ENCODE measurements at regions not wholly inside any gene's neighbourhood (a gene's known extent, or its start where the extent isn't known, plus 50 kb on each side); places are given as distances from the start of the nearest gene placed in this dataset.
"Not testable (repeated sequence)": the region's sequence is repeated elsewhere in the genome, so short reads cannot be mapped to it uniquely, and the experiment has no call there.

DNA sequence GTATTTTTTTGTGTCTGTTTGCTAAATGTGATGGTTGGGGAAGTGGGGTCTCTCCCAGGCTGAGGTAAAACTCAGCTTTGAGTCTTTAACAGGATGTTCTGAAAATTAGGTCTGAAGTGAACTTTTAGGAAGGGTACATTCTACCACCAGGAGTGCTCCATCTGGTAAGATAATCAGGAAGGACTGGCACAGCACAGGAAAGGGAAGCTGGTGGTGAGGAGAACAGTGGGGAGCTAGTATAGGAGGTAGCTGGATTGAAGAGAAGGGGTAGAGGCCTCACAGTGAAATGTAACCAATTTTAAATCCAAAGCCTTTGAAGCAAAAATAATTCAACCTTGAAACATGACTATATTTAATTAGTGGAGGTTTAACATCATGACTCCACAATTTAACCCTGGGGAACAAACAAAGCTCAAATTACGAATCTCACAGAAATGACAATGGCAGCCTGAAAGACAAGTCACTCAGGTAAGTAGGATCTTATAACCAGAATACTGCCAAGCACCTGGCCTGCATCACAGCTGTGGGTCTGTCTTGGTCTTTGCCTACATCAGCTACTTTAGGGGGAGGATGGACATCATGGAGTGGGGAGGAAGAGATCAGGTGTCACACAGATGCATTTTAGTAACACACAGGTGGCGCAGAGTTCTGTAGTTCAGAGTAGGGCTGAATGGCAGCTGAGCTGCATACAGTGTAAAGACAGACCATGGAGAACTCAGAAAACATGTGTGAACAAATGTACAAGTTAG is 445.3 kb downstream of the DMRT2 start:
- no peak for ATAC-seq

DNA sequence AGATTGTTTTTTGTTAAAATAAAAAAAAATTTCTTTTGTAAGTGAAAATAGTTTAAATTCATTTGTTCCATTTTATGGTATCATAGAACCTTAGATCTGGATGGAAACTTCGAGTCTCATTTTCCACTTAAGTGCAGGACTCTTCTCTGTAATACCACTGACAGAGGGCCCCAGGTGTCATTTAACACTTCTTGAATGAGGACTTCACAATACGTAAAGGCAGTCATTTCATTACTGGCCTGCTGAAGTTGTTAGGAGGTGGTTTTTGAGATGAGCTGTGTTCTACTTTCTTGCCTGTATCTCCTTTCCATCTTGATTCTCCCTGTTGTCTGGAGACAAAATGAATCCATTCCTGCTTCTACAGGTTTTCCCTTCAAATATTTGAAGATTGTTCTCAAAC is 455.3 kb downstream of the DMRT2 start:
- no peak for ATAC-seq

DNA sequence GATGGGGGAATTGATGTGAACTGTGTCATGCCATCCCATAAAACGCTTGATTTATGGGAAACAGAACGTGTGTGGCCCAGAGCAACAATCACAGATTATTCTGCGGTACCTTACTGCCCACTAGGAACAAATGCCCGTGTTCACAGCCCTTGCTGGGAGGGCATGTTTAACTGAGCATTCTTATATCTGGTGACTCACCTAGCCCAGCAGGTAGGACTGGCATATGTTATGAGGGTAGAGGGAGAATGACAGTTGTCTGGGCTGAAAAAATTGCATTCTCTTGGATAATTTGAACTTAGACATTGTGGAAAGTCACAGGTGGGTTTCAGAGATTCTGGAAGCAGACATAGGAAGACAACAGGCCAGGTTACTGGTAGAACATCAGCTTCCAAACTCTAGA is 460.6 kb downstream of the DMRT2 start:
- ATAC-seq, result no peak

DNA sequence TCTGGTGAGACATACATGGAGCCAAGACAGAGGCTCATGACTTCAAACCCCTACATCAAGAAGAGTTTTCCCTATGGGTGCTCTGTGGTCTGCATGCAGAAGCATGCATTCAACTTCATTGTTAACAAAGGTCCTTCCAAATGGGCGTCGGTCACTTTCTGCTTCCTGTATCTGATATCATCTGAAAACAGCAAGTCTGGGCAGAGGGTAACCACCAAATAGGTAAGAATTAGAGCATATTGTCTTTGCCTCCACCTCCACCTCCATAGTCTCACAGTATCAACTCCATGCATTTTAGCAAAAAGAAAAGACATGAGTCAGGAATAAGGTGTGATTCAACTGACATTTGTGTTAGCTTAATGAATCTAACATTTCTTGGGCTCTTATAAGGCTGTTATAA is 462.9 kb downstream of the DMRT2 start:
- ATAC-seq, result no peak

DNA sequence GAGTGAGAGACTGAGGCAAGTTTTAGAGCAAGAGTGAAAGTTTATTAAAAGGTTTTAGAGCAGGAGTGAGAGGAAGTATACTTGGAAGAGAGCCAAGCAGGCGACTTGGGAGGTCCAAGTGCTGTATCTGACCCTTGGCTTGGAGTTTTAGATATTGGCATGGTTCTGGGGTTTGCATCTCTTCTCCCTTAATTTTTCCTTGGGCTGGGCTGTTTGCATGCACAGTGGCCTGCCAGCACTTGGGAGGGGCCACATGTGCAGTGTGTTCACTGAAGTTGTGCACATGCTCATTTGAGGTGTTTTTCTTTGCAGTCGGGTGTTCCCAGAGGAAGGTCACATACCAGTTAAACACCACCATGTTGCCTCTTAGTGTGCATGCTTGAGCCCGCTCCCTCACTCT is 464.1 kb downstream of the DMRT2 start:
- ATAC-seq, result no peak

DNA sequence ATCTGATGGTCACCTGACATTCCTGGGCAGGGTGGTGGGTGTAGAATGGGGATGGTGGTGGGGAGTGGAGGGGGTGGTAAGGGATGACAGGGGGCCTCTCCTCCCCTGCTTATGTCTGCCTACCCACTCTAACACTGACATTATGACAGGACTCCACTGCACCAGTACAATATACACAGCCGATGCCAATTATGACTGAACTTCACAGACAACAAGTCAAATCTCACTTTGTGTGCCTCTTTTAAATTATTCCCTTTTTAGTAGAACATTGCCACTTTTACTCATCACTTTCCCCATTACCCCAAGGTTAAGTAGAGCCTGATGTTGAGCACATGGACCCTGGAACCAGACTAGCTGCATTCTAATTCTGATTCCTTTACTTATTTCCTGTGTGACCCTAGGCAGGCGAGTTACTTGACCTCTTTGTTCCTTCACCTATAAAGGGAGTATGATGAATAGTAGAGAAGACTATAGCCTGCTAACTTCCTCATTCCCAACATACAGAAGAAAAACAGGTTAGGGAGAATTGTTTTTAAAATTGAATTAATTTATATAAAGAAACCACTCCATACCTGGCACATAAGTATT is 464.7 kb downstream of the DMRT2 start:
- ATAC-seq, result no peak

DNA sequence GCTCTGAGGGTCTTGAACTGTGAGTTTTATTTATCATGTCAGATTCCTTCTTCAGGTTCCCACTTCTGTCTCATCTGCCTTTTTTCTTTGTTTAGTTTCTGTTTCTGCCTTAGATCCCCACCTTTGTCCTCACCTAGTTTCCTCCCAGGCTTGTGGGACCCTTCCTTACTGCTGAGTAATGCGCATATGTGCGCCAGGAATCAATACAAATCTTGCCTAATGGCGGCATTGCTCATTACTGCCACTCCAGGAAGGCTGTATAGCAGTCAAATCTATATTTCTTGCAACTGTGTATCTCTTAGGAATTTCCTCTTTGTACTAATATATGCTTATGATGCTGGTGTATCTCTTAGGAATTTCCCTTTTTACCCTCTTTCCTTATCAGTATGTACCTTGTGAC is 465.4 kb downstream of the DMRT2 start:
- no peak for ATAC-seq

DNA sequence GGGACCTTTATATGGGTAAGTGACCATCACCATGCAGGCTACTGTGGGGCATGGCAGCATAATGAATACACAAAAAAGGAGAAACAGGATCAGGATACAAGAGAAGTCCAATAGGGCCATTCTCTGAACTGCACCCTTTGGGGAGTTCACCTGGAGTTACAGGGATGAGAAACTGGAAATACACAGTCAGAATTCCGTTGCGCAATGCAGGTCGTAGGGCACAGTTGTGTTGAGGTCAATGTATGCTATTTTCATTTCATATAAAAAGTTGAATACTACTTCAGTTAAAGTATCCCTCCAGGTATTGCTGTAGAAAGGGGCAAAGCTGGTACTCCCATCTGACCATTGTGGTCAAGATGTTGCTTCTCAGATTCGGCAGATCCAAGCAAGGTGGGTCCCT is 471.4 kb downstream of the DMRT2 start:
- ATAC-seq, result no peak

DNA sequence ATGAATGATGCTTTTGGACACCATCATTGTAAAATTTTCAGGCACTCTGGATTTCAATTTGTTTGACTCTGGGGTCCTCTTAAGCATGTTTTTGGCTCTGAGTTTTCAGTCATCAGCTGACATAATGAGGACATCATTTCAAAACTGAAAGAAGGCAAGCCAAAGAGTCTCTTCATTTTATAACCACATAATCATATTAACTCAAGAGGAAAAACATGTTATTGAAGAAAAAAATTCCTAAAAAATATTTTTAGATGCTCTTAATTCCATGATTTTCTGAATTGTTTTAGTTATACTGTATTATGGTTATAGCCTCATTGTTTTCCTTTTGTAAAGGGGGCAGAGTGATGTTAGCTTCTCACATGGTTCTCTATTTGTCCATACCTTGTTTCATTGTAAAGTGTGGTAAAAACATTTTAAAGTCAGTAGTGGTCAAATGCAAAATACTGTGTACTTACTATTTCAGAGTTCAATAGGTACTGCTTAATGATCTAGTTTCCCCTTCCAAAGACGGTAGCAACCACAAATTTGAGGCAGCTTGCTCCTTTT is 472.1 kb downstream of the DMRT2 start:
- ATAC-seq, result no peak

DNA sequence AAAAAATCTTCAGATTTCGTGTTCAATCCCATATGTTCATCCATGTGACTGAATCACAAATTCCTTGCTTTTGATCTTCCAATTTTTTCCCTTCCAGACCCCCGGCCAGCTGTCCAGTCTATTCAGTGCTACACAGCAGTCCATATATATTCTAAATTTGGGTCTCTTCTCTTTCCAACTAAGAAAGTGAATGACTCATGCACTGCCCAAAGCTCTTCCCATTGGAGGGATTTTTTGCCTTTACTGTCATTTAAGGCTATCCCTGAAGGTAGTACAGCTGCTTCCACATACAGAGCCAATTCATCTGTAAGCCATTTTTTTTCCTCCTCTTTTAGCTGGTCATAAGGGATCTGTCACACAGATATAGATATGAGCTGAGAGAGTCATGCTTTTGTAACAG is 478.3 kb downstream of the DMRT2 start:
- ATAC-seq, result no peak

DNA sequence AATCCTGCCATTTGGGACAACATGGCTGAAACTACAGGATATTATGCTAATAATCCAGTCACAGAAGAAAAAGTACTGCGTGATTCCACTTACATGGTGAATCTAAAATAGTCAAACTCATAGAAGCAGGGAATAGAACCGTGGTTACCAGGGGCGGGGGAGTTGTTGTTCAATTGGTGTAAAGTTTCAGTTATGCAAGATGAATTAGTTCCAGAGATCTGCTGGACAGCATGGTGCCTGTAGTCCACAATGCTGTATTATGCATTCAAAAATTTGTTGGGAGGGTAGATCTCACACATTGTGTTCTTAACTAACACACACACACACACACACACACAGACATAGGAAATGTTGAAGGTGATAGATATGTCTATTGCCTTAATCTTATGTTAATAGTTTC is 480.5 kb downstream of the DMRT2 start:
- no peak for ATAC-seq

DNA sequence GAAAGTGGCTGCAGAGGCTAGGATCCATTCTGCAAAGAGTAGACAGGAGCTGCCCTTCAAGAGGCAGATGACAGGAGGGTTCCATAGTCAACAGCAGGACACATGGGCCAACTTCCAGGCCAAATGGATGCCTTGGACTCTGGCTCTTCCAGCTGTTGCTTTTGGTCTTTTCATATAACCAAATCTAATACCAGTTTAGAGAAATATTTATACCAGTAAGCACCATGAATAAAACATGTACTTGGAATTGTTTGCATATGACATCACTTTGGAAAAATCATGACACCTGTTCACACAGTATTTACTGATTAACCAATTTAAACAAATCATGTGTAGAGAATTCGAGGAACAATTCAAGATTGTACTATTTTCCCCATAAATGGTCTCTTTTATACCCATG is 481.3 kb downstream of the DMRT2 start:
- ATAC-seq, result no peak

DNA sequence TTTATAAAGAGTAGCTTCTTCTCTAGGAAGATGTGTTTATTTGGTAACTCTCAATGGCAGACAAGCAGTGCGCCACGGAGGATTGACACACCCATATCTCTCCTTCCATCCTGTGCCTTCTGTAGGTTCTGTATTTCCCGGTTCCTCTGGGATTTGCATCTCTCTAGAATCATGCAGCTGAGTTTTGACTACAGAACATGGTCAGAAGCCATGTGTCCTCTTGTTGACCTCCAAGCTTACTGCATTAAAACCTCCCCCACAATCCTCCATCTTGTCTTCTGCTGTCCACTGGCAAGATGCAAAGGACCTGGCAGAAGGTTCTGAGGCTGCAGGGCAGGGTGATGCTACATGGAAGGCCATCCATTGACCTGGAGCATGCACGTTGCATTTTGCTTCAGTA is 482.0 kb downstream of the DMRT2 start:
- ATAC-seq, result no peak

DNA sequence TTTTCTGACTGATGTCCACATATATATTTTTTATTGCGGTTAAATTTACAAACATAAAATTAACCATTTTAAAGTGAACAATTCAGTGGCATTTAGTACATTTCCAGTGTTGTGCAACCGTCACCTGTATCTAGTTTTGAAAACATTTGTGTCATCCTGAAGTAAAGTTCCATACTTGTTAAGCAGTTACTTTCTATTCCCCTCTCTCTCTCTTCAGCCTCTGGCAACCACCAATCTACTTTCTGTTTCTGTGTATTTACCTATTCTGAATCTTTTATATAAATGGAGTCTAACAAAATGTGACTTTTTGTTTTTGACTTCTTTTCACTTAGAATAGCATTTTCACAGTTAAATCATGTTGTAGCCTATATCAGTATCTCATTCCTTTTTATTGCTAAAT is 480.1 kb upstream of the SMARCA2 start:
- ATAC-seq, result no peak

DNA sequence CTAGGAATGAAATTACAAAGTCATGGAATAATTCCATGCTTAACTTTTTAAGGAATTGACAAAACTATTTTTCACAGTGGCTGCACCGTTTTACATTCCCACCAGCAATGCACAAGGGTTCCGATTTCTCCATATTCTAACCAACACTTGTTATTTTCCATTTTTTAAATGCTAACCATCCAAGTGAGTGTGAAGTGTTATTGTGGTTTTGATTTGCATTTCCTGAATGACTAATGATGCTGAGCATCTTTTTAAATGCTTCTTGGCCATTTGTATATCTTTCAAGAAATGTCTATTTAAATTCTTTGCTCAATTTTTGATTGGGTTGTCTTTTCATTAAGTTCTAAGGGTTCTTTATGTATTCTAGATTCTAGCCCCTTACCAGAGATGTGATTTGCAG is 479.5 kb upstream of the SMARCA2 start:
- no peak for ATAC-seq

DNA sequence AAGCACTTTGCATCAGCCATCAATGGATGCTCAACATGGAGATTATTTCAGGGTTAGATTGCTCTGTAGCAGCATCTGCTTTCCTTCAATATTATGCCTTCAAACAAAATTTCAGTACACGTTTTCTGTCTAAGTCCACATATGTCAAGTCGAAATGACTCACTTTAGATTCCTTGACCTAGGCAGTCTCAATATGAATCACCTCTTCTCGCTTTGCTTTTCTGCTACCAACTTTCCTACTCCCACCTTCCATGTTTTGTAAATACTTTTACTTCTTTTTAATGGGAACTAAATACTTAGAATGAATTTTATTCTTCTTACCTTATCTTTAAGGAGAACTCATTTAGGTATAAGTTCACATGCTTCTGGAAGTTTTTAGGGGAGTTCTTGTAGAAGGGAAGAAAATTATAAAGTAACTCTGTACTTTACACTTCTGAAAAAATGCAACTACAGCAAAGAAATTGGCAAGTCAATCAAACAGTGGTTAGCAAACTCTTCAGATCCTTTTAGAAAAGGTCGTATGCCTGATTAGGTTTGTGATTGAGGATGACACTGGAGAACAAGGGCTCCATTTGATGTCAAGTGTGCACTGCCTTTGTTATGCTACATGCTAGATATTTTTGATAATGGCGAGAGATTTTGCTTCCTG is 478.5 kb upstream of the SMARCA2 start:
- no peak for ATAC-seq

DNA sequence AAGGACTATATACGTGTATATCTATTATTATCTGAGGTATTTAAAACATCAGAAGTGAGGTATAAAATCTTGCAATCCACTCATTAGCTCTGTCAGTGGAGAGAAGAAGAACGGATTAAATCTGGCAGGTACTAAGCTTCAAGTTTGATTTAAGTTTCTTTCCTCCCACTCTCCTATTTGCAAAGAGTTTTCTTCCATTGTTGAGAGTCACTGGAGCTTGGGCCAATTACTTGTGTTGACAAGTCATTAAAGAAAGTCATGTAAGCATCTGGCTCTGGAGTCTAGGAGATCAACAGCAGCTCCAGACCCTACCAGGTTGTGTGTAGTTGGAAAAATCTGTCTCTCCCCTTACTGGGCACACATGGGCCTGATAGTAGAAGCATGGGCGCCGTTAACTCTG is 476.8 kb upstream of the SMARCA2 start:
- no peak for ATAC-seq

DNA sequence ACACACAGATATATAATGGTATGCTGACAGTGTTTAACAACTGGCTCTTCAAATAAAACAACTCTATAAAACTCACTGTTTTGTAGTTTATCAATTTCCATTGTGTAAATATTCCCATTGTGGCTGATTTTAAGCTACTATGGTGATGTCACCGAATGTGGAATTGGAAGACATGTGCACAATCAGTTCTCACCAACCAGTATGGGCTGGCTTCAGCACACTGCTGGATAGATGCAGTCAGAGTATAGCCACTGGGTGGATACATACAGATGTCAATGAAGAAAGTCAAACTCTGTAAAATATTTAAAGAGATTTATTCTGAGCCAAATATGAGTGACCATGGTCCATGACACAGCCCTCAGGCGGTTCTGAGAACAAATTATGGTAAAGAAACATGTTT is 475.9 kb upstream of the SMARCA2 start:
- ATAC-seq, result no peak

DNA sequence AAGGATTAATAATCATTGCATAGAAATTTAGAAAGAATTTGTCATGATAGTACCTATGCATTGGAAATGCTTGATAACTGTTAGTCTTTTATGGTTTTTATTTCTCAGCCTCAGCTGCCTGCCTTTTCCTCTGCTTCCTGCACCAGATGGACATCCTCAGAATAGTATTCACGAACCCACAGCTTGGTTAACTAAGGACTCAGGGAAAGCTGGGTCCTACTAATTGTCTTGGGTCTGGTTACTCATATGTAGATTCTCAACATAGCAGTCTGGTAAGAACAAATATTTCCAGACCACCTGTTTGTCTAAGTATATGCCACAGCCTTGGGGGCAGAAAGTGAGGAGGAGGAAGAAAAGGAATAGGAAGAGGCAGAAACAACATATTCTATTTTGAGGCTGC is 464.5 kb upstream of the SMARCA2 start:
- ATAC-seq, result no peak

DNA sequence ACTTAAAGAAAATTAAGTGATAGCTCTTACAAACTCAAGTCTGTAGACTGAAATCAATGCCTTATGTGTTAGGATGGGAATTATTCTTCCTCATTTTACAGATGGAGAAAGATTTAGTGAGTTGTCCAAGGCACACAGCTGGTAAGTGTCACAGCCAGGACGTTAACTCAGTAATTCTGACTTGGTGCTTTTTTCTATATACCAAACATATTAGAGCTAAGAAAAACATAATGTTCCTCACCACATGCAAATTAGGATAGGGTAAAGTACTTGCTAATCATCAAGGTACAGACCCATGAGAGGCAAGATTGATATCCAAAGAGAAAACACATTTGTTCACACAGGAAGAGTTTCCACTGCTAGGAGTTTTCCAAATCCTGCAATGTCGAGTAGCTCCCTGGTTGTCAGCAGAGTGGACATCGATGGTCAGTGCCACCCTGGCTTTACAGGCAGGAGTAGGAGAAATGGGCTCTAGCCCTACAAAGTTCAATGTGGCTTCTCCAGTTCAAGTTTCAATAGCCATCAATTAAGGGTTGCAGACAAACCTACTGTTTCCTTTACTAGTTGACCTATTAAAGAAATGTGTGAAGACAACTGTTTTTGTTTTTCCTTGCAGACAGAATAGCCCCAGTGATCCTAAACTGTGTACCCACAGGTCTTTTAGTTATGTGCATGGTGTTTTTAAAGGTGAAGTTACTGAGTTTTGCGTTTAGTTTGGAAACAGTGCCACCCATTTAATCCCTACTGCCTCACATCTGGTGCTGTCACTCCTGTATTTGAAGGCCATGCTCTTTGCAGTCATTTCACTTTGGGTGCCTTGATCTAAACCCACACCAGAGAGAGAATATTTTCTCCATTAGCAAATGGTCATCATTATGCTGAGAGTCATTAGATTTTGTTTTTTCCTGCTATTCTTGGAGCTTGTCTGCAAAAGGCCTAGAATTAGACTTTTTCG is 460.8 kb upstream of the SMARCA2 start:
- no peak for ATAC-seq

DNA sequence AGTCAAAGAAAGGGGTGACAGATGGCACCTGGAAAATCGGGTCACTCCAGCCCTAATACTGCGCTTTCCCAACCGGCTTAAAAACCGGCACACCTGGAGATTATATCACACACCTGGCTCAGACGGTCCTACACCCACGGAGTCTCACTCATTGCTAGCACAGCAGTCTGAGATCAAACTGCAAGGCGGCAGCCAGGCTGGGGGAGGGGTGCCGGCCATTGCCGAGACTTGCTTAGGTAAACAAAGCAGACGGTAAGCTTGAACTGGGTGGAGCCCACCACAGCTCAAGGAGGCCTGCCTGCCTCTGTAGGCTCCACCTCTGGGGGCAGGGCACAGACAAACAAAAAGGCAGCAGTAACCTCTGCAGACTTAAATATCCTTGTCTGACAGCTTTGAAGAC is 456.5 kb upstream of the SMARCA2 start:
- ATAC-seq, result not testable (repeated sequence)

DNA sequence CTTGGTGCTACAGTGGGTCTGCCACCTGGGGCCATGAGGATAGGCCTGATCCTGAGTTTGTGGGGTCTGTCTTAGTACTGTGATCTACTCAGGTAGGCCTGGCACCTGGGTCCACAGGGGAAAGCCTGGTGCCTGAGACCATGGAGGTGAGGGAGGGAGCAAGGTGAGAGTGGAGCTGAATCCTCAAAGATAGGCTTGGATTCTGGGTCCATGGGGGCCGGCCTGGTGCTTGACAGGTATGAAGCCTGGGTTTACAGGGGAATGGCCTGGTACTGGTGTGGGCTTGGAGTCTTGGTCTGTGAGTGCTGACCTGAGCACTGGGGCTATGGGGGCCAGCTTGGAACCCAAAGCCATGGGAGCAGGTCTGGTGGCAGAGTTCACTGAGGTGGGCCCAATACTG is 439.2 kb upstream of the SMARCA2 start:
- ATAC-seq, result no peak

DNA sequence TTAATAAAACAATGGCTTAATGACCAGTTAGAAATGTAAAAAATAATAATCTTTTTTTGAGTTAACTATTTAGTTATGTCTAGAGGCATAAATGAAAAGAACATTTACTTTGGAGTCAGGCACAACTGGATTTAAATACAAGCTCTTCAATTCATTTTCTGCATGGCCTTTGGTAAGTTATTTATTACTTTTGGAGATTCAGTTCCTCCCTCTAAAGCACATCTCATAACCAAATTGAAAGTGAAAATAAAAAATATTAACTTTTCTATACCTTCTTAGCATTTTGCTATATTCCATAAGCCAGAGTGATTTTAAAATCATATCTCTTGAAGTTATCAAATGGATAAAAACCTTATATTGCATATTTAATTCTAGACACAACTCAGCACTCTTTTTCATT is 434.9 kb upstream of the SMARCA2 start:
- no peak for ATAC-seq

Data from activated CD4-positive, CD25-positive, alpha-beta regulatory T cell treated with anti-CD3 and anti-CD28 coated beads, Interleukin-2, amount 50 U/mL, for 24 hours (primary cell).